ENCODE measurements at regions not wholly inside any gene's neighbourhood (a gene's known extent, or its start where the extent isn't known, plus 50 kb on each side); places are given as distances from the start of the nearest gene placed in this dataset.
"Not testable (repeated sequence)": the region's sequence is repeated elsewhere in the genome, so short reads cannot be mapped to it uniquely, and the experiment has no call there.

- intact Hi-C loops (cut with micrococcal nuclease), result no loop called here
- ChIA-PET CTCF (no interaction called here), POLR2A (no interaction called here)
- TF ChIP-seq, protein P1, sequence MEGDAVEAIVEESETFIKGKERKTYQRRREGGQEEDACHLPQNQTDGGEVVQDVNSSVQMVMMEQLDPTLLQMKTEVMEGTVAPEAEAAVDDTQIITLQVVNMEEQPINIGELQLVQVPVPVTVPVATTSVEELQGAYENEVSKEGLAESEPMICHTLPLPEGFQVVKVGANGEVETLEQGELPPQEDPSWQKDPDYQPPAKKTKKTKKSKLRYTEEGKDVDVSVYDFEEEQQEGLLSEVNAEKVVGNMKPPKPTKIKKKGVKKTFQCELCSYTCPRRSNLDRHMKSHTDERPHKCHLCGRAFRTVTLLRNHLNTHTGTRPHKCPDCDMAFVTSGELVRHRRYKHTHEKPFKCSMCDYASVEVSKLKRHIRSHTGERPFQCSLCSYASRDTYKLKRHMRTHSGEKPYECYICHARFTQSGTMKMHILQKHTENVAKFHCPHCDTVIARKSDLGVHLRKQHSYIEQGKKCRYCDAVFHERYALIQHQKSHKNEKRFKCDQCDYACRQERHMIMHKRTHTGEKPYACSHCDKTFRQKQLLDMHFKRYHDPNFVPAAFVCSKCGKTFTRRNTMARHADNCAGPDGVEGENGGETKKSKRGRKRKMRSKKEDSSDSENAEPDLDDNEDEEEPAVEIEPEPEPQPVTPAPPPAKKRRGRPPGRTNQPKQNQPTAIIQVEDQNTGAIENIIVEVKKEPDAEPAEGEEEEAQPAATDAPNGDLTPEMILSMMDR (IDR thresholded peaks at IDR 0.05), result no peak
- Mint-ChIP-seq H3K4me3 (no peak overlapping the region), H3K9me3 (no peaks in the 10 kb centered on the region), H3K4me1 (peaks cover 9% of the 10 kb centered on the region), H3K27me3 (peaks cover 1% of the 10 kb centered on the region), H3K27ac (no peak overlapping the region), H3K36me3 (ENCODE audit: low read depth) (no peaks in the 10 kb centered on the region)
- no peak for DNase-seq
- ATAC-seq (ENCODE audit: low read depth), result no peak
Observed at GRCh38 chr10:129057856-129058663, 409.0 kb upstream of the MGMT start.

DNA sequence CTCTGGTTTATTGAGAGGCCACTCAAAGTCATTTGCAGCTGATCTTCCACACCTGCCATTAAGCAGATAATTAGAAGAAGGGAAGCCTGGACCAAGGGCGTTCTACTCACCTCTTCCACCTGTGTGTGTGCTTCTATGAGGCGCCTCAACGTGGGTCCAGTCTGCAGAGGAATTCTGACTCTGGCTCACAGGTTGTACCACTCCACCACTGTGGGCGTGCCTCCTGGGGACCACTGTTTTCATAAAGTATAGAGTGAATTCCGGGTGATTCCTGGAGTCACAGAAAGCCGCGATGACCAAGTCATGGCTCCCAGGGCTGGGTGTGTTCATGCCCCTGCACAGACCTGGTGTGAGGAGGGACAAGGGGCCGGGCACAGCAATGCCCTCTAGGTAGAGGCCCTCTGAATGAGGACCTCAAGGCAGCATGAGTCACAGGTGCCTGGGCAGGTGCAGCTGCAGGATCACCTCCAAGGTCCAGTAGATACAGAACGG is 408.3 kb upstream of the MGMT start:
- no peak overlapping the region for H3K27ac Mint-ChIP-seq
- H3K36me3 Mint-ChIP-seq (ENCODE audit: low read depth), result no peaks in the 10 kb centered on the region
- peaks cover 9% of the 10 kb centered on the region for H3K4me1 Mint-ChIP-seq
- no peak for DNase-seq
- intact Hi-C loops (cut with micrococcal nuclease), result no loop called here
- H3K4me3 Mint-ChIP-seq, result no peak overlapping the region
- TF ChIP-seq, protein P1 (IDR thresholded peaks at IDR 0.05), result no peak
- ATAC-seq (ENCODE audit: low read depth), result no peak
- ChIA-PET POLR2A (no interaction called here), CTCF (no interaction called here)
- no peaks in the 10 kb centered on the region for H3K9me3 Mint-ChIP-seq
- peaks cover 1% of the 10 kb centered on the region for H3K27me3 Mint-ChIP-seq

GRCh38 chr10:129059977-129060376 is 407.1 kb upstream of the MGMT start:
- Mint-ChIP-seq H3K9me3 (no peaks in the 10 kb centered on the region), H3K4me1 (peaks cover 9% of the 10 kb centered on the region), H3K4me3 (no peak overlapping the region), H3K36me3 (ENCODE audit: low read depth) (no peaks in the 10 kb centered on the region), H3K27ac (no peak overlapping the region), H3K27me3 (no peaks in the 10 kb centered on the region)
- no peak for DNase-seq
- CTCF ChIA-PET, result no interaction called here
- POLR2A ChIA-PET, result no interaction called here
- ATAC-seq (ENCODE audit: low read depth), result no peak
- intact Hi-C loops (cut with micrococcal nuclease), result no loop called here
- TF ChIP-seq, protein P1 (IDR thresholded peaks at IDR 0.05), result no peak

- no peak overlapping the region for H3K4me3 Mint-ChIP-seq
- intact Hi-C loops (cut with micrococcal nuclease), result no loop called here
- ChIA-PET POLR2A (no interaction called here), CTCF (interaction anchor here (0.6 kb wide), 1 partner anchor 19 kb away, joined by 3 read pairs; no protein-coding TSS in a partner anchor)
- H3K9me3 Mint-ChIP-seq, result no peaks in the 10 kb centered on the region
- no peaks in the 10 kb centered on the region for H3K27me3 Mint-ChIP-seq
- no peak overlapping the region for H3K27ac Mint-ChIP-seq
- TF ChIP-seq, protein P1 (IDR thresholded peaks at IDR 0.05), result no peak
- DNase-seq (no peak), ATAC-seq (ENCODE audit: low read depth) (no peak)
- H3K36me3 Mint-ChIP-seq (ENCODE audit: low read depth), result no peaks in the 10 kb centered on the region
- H3K4me1 Mint-ChIP-seq, result peaks cover 2% of the 10 kb centered on the region
Observed at GRCh38 chr10:129063212-129063611, 403.8 kb upstream of the MGMT start.

- ChIA-PET CTCF (interaction anchor here (0.6 kb wide), 1 partner anchor 20 kb away, joined by 3 read pairs; no protein-coding TSS in a partner anchor), POLR2A (no interaction called here)
- Mint-ChIP-seq H3K4me3 (no peak overlapping the region), H3K27ac (no peak overlapping the region), H3K36me3 (ENCODE audit: low read depth) (no peaks in the 10 kb centered on the region), H3K27me3 (no peaks in the 10 kb centered on the region), H3K4me1 (no peaks in the 10 kb centered on the region), H3K9me3 (no peaks in the 10 kb centered on the region)
- TF ChIP-seq, protein P1 (IDR thresholded peaks at IDR 0.05), result no peak
- ATAC-seq (ENCODE audit: low read depth) (no peak), DNase-seq (no peak)
- intact Hi-C loops (cut with micrococcal nuclease), result no loop called here
Observed at GRCh38 chr10:129063877-129064276, 403.2 kb upstream of the MGMT start.

DNA sequence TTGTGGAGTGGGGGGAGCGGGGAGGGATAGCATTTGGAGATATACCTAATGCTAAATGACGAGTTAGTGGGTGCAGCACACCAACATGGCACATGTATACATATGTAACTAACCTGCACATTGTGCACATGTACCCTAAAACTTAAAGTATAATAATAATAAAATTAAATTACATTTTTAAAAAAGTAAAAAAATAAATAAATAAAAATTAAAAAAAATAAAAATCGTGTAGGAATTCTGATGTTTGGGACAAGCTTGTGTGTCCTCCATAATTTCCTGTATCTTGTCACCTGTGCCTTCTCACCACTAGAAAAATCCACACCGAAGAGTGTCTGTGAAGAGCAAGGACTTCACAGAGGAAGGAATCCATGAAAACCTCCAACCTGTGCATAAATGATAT is 400.5 kb upstream of the MGMT start:
- H3K27me3 Mint-ChIP-seq; POLR2A ChIA-PET; CTCF ChIA-PET; intact Hi-C loops (cut with micrococcal nuclease); ATAC-seq (ENCODE audit: low read depth); H3K27ac Mint-ChIP-seq; H3K4me3 Mint-ChIP-seq; H3K36me3 Mint-ChIP-seq (ENCODE audit: low read depth); DNase-seq; H3K4me1 Mint-ChIP-seq; H3K9me3 Mint-ChIP-seq: not testable (repeated sequence)

DNA sequence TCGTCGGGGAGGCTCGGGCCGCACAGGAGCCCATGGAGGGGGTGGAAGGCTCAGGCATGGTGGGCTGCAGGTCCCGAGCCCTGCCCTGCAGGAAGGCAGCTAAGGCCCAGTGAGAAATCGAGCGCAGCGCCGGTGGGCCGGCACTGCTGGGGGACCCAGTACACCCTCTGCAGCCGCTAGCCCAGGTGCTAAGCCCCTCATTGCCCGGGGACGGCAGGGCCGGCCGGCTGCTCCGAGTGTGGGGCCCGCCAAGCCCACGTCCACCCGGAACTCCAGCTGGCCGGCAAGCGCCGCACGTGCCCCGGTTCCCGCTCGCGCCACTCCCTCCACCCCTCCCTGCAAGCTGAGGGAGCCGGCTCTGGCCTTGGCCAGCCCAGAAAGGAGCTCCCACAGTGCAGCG is 395.6 kb upstream of the MGMT start:
- H3K9me3 Mint-ChIP-seq; H3K27me3 Mint-ChIP-seq; intact Hi-C loops (cut with micrococcal nuclease); H3K4me3 Mint-ChIP-seq; H3K4me1 Mint-ChIP-seq; ATAC-seq (ENCODE audit: low read depth); POLR2A ChIA-PET; H3K36me3 Mint-ChIP-seq (ENCODE audit: low read depth); DNase-seq; CTCF ChIA-PET; H3K27ac Mint-ChIP-seq: not testable (repeated sequence)
